ENCODE measurements at regions not wholly inside any gene's neighbourhood (a gene's known extent, or its start where the extent isn't known, plus 50 kb on each side); places are given as distances from the start of the nearest gene placed in this dataset.

DNA sequence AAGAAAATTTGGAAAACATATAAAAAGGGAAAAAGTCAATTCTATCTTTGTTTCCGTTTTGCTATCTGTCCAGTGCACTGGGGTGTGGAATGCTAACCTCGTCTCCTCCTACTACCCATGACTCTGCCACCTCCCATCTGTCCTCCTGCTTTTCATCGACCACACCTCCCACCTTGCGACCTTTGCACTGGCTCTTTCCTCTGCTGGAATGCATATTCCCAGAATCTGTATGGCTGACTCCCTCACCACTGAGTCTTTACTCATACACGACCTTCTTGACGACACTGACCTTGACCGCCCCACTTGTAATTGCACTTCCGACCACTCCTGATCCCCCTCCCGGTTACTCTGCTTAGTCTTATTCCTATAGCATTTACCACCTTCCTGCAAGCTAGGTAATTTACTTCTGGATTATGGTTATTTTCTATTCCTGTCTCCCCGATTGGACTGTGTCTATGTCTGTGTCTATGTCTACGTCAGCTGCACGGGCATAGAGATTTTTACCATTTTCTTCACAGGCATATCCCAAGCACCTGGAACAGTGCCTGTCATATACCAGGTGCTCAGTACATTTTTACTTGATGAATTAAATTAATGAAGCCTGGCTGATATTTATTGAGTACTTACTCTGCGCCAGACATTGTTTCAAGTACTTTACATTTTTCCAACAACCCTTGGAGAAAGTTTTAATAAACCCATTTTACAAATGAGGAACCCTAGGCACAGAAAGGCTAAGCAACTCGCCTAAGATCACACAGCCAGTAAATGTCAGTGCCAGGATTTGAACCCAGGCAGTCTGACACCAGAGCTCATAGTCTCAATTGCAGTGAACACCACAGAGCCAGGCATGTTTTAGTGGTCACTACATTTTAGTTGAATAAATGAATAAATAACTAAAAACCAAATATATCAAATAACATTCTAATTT, 54.0 kb upstream of the SLC22A11 start:
- DNase-seq (ENCODE audit: low spot score) = no peak

- DNase-seq (ENCODE audit: low spot score) = no peak
Observed at GRCh38 chr11:64502634-64503033, 53.1 kb upstream of the SLC22A11 start.

DNA sequence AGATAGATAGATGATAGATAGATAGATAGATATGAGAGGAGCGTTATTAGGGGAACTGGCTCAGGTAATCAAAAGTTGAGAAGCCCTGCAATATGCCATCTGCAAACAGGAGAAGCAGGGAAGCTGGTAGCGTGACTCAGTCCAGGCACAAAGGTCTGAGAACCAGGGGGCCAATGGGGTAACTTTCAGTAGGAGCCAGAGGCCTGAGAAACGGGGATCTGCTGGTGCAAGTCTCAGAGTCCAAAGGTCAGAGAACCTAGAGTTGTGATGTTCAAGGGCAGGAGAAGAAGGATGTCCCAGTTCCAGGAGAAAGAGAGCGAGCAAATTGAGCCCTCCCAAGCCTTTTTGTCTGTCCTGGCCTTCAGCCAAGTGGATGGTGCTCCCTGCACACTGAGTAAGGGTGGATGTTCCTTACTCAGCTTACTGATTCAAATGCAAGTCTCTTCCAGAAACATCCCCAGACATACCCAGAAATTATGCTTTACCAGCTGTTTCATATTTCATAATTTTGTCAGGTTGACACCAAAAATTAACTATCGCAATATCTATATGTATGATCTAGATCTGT, 52.5 kb upstream of the SLC22A11 start:
- DNase-seq (ENCODE audit: low spot score) = no peak

DNA sequence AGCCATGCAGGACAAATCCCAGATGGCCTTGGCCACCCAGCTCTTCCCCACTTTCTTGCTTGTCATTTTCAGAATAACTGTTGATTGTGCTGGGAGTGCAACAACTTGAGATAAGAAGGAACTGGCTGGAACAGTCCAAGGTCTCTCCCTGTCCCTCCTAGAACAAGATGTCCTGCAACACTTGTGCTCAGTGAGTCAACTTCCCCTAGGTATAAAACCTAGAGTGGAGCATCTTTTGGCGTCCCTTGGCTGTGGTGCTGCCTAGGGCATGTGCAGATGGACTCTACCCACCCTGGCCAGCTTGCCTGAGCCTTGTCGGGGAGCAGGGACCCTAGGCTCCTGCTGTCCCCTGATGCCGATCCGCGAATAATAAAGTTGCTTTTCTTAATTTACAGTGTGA, 50.7 kb upstream of the SLC22A11 start:
- no peak for DNase-seq (ENCODE audit: low spot score)
